ENCODE measurements at regions not wholly inside any gene's neighbourhood (a gene's known extent, or its start where the extent isn't known, plus 50 kb on each side); places are given as distances from the start of the nearest gene placed in this dataset.

GRCh38 chr12:127078577-127079350 lies 1188.2 kb upstream of the TMEM132C start:
- no peak for DNase-seq

GRCh38 chr12:127079636-127080035 lies 1187.3 kb upstream of the TMEM132C start:
- no peak for DNase-seq

GRCh38 chr12:127081058-127081457 lies 1185.9 kb upstream of the TMEM132C start:
- DNase-seq: no peak

GRCh38 chr12:127083008-127083949 lies 1183.7 kb upstream of the TMEM132C start:
- DNase-seq: peak; percentile 74

GRCh38 chr12:127101076-127101475 lies 1165.9 kb upstream of the TMEM132C start:
- DNase-seq: no peak

- DNase-seq: no peak
These were observed 1160.9 kb upstream of the TMEM132C start for GRCh38 chr12:127106041-127106440.

- DNase-seq: no peak
These were observed 1160.3 kb upstream of the TMEM132C start for GRCh38 chr12:127106697-127107096.

GRCh38 chr12:127107744-127108143 lies 1159.2 kb upstream of the TMEM132C start:
- DNase-seq: no peak

GRCh38 chr12:127108360-127109215 lies 1158.4 kb upstream of the TMEM132C start:
- DNase-seq: no peak

GRCh38 chr12:127113945-127114344 lies 1153.0 kb upstream of the TMEM132C start:
- no peak for DNase-seq

- DNase-seq: no peak
These were observed 1151.4 kb upstream of the TMEM132C start for GRCh38 chr12:127115468-127116035.

GRCh38 chr12:127118251-127118650 lies 1148.7 kb upstream of the TMEM132C start:
- DNase-seq: no peak

- DNase-seq: no peak
These were observed 1147.3 kb upstream of the TMEM132C start for GRCh38 chr12:127119600-127120140.

- no peak for DNase-seq
These were observed 1146.1 kb upstream of the TMEM132C start for GRCh38 chr12:127120851-127121250.

- DNase-seq: no peak
These were observed 1145.4 kb upstream of the TMEM132C start for GRCh38 chr12:127121494-127122084.

GRCh38 chr12:127125607-127126259 lies 1141.2 kb upstream of the TMEM132C start:
- no peak for DNase-seq

- no peak for DNase-seq
These were observed 1140.7 kb upstream of the TMEM132C start for GRCh38 chr12:127126260-127126628.

- DNase-seq: no peak
These were observed 1139.1 kb upstream of the TMEM132C start for GRCh38 chr12:127127897-127128296.

GRCh38 chr12:127130506-127131124 lies 1136.4 kb upstream of the TMEM132C start:
- DNase-seq: no peak

- no peak for DNase-seq
These were observed 1133.2 kb upstream of the TMEM132C start for GRCh38 chr12:127133675-127134335.

Data from NCI-H1417 treated with DMSO at 0.1 percent for 48 hours (cell line).